ENCODE measurements at regions not wholly inside any gene's neighbourhood (a gene's known extent, or its start where the extent isn't known, plus 50 kb on each side); places are given as distances from the start of the nearest gene placed in this dataset.
A peak's percentile ranks its signal among the peaks of the same experiment; 100 is the strongest.
"Not testable (repeated sequence)": the region's sequence is repeated elsewhere in the genome, so short reads cannot be mapped to it uniquely, and the experiment has no call there.

DNA sequence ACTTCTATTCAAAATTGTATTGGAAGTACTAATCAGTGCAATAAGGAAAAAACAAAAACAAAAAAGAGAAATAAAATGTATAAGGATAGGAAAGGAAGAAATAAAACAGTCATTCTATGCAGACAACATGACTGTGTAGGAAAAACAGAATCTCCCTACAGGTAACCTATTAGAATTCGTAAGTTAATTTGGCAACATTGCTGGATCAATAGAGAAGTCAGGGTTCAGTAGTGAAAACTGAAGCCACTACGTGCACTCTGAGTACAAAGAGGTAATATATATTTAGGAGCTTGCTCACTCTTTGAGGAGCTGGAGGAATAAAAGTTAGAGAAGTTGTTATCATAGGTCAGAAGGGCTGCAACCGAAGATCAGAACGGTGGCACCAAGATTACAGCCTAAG lies 84.0 kb upstream of the BMAL1 start (continued):
- TF ChIP-seq ZNF569 (CRISPR knock-in tag; IDR thresholded peaks at IDR 0.05; ENCODE audit: borderline replicate concordance) (no peak), PITX1 (CRISPR knock-in tag; IDR thresholded peaks at IDR 0.05) (no peak), SMAD9 (CRISPR knock-in tag; IDR thresholded peaks at IDR 0.05) (no peak)

DNA sequence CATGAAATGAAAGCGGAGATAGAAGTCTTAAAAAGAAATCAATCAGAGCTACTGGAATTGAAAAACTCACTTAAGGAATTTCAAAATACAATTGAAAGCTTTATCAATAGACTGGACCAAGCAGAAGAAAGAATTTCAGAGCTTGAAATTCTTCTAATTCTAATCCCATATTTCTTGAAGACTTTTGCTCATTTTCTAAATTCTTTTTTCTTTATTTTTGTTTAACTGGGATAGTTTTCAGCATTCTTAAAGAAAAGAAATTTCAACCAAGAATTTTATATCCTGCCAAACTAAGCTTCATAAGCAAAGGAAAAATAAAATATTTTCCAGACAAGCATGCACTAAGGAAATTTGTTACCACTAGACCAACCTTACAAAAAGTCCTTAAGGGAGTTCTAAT lies 80.2 kb upstream of the BMAL1 start:
- intact Hi-C loops (cut with micrococcal nuclease; ENCODE audit: unreplicated experiment); H3K4me3 ChIP-seq (replicated peaks in 1 of 3; ENCODE audit: insufficient read depth in 1 of 3, low read depth in 2 of 3, low read length in 3 of 3); H3K79me2 ChIP-seq (ENCODE audit: insufficient read depth, low read length); H3K36me3 ChIP-seq (replicated peaks in 1 of 2; ENCODE audit: control insufficient read depth in 1 of 2, insufficient read depth in 2 of 2, low read length in 2 of 2); H3K27me3 ChIP-seq (ENCODE audit: control insufficient read depth in 1 of 2, insufficient read depth in 2 of 2, low read length in 2 of 2); H2AFZ ChIP-seq (ENCODE audit: low read length); POLR2A ChIA-PET; H4K20me1 ChIP-seq (ENCODE audit: insufficient read depth, low read length); CTCF ChIA-PET (ENCODE audit: low intra/inter-chr PET ratio, low total read pairs); H3K4me2 ChIP-seq (ENCODE audit: low read depth, low read length); ATAC-seq; DNase-seq (ENCODE audit: low spot score); BruUV-seq (replicated peaks); FAIRE-seq; H3K9ac ChIP-seq (ENCODE audit: insufficient read depth, low read depth, low read length); H3K27ac ChIP-seq (ENCODE audit: extremely low read length, insufficient read depth, low read length); H3K4me1 ChIP-seq (ENCODE audit: insufficient read depth, low read length); H3K9me3 ChIP-seq (ENCODE audit: low read length): not testable (repeated sequence)
- 0 out of 2 replicates have a peak, but pooled peaks have one; percentile 83 for TF ChIP-seq ZNF160 (CRISPR knock-in tag; IDR thresholded peaks at IDR 0.05)
- WGBS (ENCODE audit: low lambda C conversion rate), result 83% methylated on average over 1 of the region's 1 CpG
- in situ Hi-C loops (cut with HindIII; ENCODE audit: extremely low pct_ligation_motif_present, low pct_unique_long_range_greater_than_20kb), result loop anchor here (25.0 kb wide), 1 partner anchor 885 kb away; no protein-coding TSS in a partner anchor

GRCh38 chr11:13205486-13205885 lies 72.1 kb upstream of the BMAL1 start:
- CTCF ChIA-PET (ENCODE audit: low intra/inter-chr PET ratio, low total read pairs), result no interaction called here
- intact Hi-C loops (cut with micrococcal nuclease; ENCODE audit: unreplicated experiment), result no loop called here
- Histone ChIP-seq H3K9ac (ENCODE audit: insufficient read depth, low read depth, low read length) (no peak overlapping the region), H3K27me3 (ENCODE audit: control insufficient read depth in 1 of 2, insufficient read depth in 2 of 2, low read length in 2 of 2) (peaks cover 0 to 12% of the 10 kb centered on the region in 2 experiments; a peak in 3 of 5 replicates), H3K79me2 (ENCODE audit: insufficient read depth, low read length) (no peaks in the 10 kb centered on the region), H3K4me1 (ENCODE audit: insufficient read depth, low read length) (peaks cover 20% of the 10 kb centered on the region), H4K20me1 (ENCODE audit: insufficient read depth, low read length) (no peaks in the 10 kb centered on the region), H2AFZ (ENCODE audit: low read length) (no peak overlapping the region), H3K9me3 (ENCODE audit: low read length) (no peaks in the 10 kb centered on the region), H3K36me3 (replicated peaks in 1 of 2; ENCODE audit: control insufficient read depth in 1 of 2, insufficient read depth in 2 of 2, low read length in 2 of 2) (no peaks in the 10 kb centered on the region), H3K4me2 (ENCODE audit: low read depth, low read length) (no peak overlapping the region), H3K27ac (ENCODE audit: extremely low read length, insufficient read depth, low read length) (no peak overlapping the region), H3K4me3 (replicated peaks in 1 of 3; ENCODE audit: insufficient read depth in 1 of 3, low read depth in 2 of 3, low read length in 3 of 3) (no peak overlapping the region)
- DNase-seq (ENCODE audit: low spot score), result no peak
- ATAC-seq, result no peak
- in situ Hi-C loops (cut with HindIII; ENCODE audit: extremely low pct_ligation_motif_present, low pct_unique_long_range_greater_than_20kb), result loop anchor here (5.0 kb wide), 1 partner anchor 137 kb away; no protein-coding TSS in a partner anchor
- POLR2A ChIA-PET, result no interaction called here
- TF ChIP-seq ZNF343 (CRISPR knock-in tag; IDR thresholded peaks at IDR 0.05) (no peak), ZKSCAN8 (CRISPR knock-in tag; IDR thresholded peaks at IDR 0.05; ENCODE audit: borderline replicate concordance) (no peak)
- TF ChIP-seq, protein P1, sequence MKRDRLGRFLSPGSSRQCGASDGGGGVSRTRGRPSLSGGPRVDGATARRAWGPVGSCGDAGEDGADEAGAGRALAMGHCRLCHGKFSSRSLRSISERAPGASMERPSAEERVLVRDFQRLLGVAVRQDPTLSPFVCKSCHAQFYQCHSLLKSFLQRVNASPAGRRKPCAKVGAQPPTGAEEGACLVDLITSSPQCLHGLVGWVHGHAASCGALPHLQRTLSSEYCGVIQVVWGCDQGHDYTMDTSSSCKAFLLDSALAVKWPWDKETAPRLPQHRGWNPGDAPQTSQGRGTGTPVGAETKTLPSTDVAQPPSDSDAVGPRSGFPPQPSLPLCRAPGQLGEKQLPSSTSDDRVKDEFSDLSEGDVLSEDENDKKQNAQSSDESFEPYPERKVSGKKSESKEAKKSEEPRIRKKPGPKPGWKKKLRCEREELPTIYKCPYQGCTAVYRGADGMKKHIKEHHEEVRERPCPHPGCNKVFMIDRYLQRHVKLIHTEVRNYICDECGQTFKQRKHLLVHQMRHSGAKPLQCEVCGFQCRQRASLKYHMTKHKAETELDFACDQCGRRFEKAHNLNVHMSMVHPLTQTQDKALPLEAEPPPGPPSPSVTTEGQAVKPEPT (CRISPR knock-in tag; IDR thresholded peaks at IDR 0.05; ENCODE audit: low read depth), result no peak
- TF ChIP-seq, protein P2, sequence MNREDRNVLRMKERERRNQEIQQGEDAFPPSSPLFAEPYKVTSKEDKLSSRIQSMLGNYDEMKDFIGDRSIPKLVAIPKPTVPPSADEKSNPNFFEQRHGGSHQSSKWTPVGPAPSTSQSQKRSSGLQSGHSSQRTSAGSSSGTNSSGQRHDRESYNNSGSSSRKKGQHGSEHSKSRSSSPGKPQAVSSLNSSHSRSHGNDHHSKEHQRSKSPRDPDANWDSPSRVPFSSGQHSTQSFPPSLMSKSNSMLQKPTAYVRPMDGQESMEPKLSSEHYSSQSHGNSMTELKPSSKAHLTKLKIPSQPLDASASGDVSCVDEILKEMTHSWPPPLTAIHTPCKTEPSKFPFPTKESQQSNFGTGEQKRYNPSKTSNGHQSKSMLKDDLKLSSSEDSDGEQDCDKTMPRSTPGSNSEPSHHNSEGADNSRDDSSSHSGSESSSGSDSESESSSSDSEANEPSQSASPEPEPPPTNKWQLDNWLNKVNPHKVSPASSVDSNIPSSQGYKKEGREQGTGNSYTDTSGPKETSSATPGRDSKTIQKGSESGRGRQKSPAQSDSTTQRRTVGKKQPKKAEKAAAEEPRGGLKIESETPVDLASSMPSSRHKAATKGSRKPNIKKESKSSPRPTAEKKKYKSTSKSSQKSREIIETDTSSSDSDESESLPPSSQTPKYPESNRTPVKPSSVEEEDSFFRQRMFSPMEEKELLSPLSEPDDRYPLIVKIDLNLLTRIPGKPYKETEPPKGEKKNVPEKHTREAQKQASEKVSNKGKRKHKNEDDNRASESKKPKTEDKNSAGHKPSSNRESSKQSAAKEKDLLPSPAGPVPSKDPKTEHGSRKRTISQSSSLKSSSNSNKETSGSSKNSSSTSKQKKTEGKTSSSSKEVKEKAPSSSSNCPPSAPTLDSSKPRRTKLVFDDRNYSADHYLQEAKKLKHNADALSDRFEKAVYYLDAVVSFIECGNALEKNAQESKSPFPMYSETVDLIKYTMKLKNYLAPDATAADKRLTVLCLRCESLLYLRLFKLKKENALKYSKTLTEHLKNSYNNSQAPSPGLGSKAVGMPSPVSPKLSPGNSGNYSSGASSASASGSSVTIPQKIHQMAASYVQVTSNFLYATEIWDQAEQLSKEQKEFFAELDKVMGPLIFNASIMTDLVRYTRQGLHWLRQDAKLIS (CRISPR knock-in tag; IDR thresholded peaks at IDR 0.05), result no peak
- BruUV-seq (replicated peaks), result no TSS peak
- no peak for FAIRE-seq
- 76% methylated on average over 4 of the region's 4 CpGs for WGBS (ENCODE audit: low lambda C conversion rate)

Measured in HepG2 (cell line).